UCSD-AML1 (cell line): ENCODE measurements at regions not wholly inside any gene's neighbourhood (a gene's known extent, or its start where the extent isn't known, plus 50 kb on each side); places are given as distances from the start of the nearest gene placed in this dataset.

ENCODE experiments used
- DNase-seq: peaks from one replicate; lab custom pipeline; 2025; ENCODE audit not compliant: unreplicated experiment; lab: John Stamatoyannopoulos, UW

DNA sequence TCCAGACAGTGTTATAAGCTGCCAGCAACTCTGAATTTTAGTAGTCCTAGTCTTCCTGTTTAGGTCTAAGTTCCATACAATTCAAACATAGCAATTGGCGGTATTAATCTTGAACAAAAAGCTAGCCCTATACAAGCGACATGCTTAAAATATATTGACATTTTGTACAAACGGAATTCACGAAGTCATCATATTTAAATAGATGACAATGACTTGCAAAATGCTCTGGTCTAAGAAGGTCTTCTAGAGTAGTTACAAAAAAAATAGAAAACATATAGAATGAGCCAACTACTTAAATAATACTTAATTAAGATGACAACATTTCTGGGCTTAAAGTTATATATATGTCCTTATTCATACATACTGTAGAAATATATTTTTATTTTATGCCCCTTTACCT, 446.6 kb downstream of the ANKRD7 start:
- no peak for DNase-seq

DNA sequence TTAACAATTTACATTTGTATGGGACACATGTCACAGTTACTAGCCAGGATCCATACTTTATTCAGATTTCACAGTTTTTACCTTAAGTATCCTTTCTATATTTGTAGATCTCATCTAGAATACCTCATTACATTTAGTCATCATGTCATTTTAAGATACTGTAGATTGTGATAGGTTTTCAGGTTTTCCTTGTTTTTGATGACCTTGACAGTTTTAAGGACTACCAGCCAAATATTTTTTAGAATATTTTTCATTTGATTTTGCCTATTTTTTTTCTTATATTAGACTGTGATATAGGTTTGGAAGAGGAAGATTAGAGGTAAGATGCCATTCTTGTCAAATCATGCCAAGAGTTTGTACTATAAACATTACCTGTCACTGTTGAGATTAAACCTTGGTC, 460.3 kb downstream of the ANKRD7 start:
- DNase-seq = no peak

DNA sequence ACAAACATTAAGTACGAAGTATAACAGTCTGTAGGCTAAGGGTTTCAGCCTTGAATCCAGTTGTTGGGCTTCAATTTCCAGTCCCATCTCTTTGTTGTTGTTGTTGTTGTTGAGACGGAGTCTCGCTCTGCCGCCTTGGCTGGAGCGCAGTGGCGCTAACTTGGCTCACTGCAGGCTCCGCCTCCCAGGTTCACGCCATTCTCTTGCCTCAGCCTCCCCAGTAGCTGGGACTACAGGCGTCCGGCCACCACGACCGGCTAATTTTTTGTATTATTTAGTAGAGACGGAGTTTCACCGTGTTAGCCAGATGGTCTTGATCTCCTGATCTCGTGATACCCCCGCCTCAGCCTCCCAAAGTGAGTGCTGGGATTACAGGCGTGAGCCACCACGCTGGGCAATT, 464.9 kb downstream of the ANKRD7 start:
- no peak for DNase-seq

DNA sequence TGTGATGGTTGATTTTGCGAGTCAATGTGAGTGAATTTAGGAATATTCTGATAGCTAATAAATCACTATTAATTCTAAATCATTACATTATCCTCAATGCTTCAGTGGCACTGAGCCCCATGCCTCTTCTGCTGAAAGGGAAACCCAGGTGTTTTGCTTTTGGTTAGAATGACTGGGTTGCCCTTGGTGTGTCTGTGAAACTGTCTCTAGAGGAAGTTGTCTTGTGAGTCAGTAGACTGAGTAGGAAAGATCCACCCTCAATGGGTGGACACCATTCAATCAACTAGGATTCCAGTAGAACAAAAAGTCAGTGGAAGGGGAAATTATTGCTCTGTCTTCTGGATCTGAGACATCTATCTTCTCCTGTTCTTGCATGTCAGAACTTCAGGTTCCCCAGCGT, 472.4 kb downstream of the ANKRD7 start:
- DNase-seq = no peak

DNA sequence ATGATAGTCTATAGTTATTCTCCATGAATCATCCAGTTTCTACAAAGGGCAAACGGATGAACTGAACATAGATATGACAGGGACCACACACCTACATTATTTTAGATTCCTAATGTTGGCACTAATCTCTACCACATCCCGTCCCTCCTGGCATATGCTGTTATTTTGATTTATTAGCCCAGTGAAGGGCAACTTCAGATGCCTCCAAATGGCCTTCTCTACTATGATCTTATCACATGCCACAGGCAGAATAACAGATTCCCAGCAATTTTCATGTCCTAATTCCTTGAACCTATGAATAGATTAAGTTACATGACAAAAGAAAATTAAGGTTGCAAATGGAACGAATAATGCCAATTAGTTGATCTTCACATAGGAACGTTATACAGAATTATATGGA, 474.7 kb downstream of the ANKRD7 start:
- DNase-seq = no peak

DNA sequence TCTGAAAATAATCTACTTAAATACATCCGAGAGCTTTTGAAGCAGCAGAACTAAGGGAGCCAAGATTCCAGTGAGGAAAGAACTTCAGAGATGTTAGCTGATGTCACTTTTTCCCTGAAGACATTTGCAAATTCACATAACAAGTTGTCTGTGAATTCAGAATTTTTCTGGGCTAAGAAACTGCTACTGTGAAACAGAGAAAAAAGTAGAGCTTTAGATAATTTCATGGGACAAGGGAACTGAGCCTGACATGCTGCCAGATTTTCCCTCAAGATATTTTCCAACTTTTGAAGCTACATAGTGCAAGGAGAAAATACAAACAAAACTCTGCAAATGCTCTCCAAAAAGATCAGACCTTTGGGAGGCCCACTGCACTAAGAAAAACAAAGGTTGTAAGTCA, 484.2 kb downstream of the ANKRD7 start:
- DNase-seq = no peak

DNA sequence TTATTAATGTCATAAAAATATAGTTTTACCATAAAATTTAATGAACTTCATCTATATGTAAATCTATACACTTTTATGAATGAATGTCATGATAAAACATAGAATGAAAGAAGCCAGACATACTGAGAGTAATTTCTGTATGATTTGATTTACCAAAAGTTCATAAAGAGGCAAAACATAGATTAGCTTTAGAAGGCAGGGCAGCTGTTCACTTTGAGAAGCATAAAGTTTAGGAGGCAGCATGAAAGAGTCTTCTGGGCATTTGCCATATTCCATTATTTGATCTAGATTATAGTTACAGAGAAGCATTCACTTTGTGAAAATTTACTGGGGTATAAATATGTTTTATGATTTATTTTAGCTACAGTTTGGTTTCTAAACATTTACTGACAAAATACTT, 487.2 kb downstream of the ANKRD7 start:
- no peak for DNase-seq

DNA sequence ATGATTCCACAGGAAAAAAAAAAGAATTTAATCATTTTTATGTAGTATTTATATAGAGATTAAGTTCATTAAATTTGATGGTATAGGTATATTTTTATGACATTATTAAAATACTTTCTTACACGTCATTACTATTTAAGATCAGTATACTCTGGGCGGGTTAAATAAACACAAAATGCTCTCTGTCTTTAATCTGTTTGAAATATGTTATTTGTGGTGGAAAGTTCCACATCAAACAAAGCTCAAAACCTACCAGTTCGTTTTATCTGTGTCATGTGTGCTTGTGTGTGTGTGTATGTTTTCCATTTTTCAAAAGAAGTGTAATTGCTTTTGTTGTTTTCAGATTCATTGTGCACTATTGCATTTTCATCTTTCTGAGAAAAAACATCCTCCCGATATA, 488.5 kb downstream of the ANKRD7 start:
- no peak for DNase-seq

DNA sequence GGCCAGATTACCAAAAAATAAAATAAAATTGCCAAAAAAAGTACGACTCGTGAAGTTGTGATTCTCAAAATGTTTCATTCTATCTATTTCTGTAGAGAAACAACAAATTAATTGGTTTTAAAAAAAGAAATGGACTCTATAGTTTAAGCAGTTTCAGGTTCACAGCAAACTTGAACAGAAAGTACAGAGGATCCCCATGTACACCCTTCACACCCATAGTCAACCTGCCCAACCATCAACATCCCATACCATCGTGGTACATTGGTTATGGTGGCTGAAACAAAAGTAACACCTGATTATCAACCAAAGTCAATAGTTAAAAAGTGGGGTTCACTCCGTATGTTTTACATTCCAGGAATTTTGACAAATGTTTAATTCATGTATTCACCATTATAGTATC, 496.1 kb downstream of the ANKRD7 start:
- DNase-seq = no peak

DNA sequence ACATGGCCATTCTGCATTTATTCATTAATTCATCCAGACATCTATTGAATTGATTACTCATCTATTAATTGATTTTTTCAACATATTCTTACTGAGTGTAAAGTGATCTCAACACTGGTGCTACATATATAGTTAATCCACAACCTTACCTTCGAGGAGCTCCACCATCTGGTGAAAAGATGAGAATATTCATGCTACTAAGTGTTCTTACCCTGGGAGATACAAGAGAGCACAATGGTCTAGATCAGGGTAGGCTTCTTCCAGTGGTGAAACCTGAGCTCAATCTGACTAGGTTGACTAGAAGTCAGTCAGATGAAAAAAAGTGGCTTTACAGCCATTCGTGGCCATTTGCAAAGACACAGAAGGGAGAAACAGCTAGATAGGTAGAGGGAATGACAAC, 507.4 kb downstream of the ANKRD7 start:
- DNase-seq = no peak

DNA sequence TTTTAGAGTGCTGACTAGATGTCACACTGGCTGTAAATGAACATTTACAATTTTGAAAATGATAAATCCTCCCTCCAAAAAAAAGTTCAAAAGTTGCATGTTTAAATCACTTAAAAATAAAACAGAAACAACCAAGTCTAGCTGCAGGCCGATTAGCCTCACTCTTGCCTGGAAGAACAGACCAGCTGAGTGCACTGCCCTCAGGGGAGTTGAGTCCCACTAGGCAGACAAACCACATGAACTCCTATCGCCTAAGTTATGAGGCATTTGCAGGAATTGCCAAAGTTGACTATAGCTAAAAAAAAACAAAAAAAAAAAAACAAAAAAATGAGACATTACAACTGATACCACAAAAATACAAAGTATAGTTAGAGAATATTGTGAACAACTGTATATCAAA, 510.0 kb downstream of the ANKRD7 start:
- DNase-seq = no peak

DNA sequence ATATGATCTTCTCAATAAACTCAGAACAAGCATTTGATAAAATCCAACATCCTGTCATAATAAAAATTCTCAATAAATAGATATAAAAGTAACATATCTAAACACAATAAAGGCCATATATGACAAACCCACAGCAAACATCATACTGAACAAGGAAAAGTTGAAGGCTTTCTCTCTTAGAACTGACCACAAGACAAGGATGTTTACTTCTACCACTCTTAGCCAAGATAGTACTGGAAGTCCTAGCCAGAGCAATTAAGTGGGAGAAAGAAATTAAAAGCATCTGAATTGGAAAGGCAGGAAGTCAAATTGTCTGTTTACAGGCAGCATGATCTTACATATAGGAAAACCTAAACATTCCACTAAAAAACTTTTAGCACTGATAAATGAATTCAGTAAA, 510.9 kb downstream of the ANKRD7 start:
- DNase-seq = no peak

DNA sequence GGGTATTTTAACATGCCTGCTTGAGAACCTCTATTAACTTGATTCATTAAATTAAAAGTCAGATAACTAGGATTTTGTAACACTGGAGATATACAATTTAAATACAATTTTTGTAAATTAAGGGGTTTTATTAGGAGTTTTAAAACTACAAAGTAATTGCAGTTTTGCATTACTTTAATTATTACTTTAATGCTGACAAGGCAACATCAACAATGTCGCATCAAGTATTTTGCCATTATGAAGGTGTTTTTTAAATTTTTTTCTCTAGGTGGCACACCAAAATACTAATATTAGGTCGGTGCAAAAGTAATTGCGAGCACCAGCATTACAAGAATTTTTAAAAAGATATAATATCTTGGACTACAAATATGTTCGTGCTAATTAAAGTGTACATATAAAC, 513.4 kb downstream of the ANKRD7 start:
- no peak for DNase-seq

DNA sequence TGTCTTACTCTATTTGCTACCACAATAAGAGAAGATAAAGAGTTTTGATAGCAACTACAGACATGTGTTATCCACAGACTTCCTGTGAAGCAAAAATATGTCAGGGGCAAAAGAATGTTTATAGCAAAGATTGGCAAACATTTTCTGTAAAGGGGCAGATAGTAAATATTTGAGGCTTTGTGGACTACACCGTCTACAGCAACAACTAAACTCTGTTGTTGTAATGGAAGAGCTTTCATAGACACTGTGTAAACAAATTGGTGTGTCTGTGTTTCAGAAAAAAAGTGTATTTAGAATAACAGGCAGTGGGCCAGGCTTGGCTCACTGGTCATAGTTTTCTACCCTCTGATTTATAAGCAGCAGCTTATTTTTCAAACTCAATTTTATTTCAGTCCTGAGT, 521.4 kb downstream of the ANKRD7 start:
- DNase-seq = no peak

DNA sequence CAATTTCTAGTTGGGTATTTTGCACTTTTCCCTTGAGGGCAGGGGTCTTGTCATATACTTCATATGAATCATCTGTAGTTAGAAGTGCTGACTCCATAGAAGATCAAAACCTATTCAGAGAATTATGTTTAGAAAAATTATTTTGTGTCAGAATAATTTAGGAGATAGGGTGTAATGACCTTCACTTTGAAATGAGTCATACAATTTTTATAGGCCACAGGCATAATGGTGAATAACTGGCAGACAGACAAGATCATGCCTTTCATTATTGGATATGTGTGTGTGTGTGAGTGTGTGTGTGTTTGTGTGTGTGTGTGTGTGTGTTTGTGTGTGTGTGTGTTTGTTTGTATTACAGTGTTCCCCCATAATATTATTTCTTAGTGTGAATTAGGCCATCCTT, 523.0 kb downstream of the ANKRD7 start:
- DNase-seq = no peak

DNA sequence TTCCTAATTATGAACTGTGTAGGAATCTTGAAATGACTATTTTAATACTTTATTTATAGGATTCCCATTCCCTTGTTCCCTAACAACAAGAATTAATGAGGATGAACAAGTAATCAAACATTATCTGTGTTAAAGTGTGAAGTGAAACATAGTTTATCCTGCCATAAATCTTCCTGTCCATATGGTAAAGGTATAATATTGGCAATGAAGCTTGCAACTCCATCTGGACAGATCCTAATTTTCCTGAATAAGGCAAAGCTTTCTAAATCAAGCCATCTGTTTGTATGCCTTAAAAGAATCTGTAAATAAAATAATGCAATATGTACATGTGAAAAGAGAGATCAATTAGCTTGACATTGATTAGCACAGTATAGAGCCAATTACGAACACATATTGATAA, 529.0 kb downstream of the ANKRD7 start:
- no peak for DNase-seq

DNA sequence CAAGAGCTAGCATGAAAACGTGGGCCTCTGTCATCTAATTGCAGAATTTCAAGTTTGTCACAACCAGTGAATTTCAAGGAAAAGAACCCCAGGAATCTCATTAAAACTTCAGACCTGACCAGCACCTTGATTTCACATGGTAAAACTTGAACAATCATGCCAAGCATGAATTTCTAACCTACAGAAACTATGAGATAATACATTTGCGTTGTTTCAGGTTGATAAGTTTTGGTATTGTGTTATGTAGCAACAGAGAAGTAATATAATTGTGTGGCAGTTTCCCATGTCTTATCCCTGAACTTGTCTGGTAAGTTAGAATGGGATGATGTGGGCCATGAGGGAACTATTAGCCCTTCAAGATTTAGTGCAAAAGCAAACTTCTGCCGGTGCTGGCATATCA, 530.1 kb downstream of the ANKRD7 start:
- DNase-seq = no peak

DNA sequence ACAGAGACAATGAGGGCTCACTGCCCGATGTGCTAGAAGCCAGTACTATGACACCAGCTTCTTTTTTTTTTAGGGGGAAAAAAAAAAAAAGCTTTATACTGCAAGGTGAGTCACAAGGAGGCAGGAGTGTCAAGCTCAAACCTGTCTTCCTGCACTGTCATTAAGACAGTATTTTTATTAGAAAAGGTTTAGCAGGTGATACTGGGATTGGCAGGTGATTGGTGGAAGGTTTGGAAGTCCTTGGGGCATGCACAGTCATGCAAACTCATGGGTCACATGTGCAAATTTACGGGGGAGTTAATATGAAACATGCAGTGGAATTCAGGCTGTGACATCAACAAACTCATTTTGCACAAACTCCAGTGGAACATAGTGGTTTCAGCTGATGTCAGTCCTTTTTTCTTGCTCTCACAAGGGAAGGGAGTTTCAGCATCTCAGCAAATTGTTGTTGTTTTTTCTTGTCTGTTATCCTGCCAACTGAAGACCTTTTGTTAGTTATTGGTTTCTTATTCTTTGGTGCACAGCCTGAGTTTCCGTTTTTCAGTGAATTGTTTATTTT, 530.6 kb downstream of the ANKRD7 start:
- no peak for DNase-seq

DNA sequence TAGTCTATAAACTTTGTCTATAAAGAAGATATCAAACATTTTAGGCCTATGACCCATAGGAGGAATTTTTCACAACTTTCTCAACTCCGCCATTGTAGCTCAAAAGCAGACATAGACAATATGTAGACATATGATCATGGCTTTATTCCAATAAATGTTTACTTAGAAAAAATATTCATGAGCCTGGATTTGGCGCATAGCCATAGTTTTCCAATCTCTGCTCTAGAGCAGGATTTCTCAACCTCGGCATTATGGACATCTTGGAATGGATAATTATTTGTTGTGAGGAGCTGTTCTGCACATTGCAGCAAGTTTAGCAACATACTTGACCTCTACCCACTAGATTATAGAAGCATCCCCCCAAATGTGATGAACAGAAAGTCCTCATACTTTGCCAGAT, 532.6 kb downstream of the ANKRD7 start:
- DNase-seq = no peak

DNA sequence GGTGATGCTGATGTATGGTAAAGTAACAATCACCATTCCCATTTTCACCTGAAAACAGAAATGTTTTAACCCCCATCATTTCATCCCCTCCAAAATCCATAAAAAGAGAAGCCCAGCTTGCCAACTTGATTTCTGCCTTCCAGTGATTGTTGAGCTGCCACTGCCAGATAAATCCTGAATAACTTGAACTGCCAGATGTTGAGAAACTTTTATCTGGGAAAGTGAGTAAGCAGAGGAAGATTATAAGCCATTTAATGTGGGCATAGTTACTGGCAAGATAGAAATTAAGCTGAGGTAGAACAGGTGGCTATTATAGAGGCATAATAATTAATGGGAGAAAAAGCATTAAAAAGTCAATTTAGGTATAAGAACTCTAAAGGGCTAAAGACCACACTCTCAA, 534.1 kb downstream of the ANKRD7 start:
- no peak for DNase-seq

DNA sequence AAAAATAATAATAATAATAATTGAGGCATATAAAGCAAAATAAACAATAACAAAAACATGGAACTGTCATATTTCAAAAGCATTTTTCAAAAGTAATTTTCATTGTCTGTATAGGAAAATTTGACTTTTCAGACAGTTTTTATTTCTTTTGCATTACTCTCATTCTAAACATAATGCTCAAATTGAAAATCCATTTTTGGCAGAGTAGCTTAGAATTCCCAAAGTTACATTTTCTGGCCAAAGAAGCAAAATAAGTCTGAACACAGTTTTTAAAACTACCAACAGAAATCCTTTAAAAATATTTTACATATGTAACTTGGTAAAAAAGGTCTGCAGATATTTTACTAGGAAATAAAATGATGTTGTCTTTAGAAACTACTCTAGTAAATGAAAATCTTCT, 535.4 kb downstream of the ANKRD7 start:
- DNase-seq = no peak

DNA sequence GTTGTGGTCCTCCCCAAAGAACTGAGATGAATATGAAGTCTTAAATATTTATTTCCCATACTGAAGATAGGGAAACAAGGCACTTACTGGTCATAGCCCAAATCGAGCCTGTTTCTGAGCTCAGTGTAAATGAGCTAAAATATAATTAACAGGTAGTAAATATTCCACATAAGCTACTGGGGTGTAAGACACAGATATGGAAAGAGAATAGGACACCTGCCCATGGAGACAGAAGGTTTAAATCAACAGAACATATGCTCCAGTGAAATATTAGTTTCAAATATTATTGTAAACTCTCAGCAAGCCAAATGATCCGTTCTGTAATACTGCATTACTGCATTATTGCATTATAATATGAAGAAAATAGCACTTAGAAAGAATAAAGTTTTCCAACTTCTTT, 537.9 kb downstream of the ANKRD7 start:
- no peak for DNase-seq

DNA sequence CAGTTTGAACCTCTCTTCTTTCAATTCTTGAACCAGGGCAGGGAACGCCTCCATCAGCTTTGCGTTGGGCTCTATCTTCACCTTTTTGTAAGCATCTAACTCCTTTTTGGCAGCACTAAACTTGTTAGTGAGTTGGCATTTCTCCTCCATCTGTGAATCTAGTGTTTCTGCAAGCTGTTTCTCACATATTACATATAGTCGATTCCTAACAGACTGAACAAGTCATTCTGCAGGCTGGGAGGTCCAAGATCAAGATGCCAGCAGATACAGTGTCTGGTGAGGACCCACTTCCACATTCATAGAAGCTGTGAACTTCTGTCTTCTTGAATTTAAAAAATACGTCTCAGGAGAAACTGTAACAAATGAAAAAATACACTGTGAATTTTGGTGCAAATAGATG, 539.7 kb downstream of the ANKRD7 start:
- DNase-seq = no peak

DNA sequence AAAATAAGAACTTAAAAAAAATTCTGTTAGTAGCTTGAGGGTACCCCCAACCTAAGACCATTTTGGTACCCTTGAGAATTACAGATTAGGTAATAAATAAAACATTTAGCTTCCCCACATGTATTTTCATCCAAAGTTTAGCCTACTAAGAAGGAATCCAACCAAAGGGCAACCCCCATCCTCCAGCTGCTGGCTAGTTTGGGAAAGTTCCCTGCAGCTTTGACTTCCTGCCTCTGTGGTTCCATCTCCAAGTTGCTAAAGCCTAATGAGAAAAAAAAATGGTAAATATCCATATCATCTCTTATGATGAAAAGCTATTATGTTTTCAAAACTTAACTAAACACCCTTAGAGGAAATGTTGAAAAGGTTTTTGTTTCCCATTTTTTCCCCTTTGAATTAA, 547.2 kb downstream of the ANKRD7 start:
- no peak for DNase-seq
